ENCODE measurements at regions not wholly inside any gene's neighbourhood (a gene's known extent, or its start where the extent isn't known, plus 50 kb on each side); places are given as distances from the start of the nearest gene placed in this dataset.
"Not testable (repeated sequence)": the region's sequence is repeated elsewhere in the genome, so short reads cannot be mapped to it uniquely, and the experiment has no call there.

DNA sequence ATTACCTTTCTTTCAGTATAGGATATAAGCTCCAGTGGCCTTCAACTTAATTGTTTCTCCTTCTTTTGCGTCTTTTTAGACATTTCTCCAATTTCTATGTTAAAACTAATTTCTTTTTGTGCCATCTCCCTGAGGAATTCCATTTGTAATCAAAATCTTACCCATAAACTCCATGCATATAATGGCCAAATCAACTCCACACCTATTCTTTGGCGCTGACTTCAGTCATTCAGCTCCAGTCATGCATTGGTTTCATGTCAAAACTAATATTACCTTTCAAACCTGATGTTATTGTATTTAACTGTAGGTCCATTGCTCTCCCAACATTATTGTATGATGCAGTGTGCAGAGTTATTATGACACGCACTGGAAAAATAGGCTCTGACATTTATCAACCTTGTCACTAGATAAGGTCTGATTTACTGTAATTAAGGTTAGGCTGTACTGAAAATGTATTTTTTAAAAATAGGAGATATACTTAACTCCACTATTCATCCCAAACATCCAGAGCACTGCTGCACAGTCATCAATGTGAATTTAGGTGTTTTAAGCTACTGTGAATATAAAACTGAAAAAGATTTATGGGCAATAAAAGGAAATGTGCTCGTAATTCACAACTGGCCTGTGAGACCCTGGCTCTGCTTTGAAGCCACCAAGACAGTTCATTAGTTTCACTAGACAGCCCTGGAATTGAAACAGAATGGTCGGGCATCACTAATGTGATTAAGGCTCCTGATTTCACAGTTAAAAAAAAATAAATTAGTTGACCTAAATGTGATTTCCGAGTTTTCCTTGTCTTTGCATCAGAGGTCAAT is 180.6 kb upstream of the GRIA4 start:
- no peak for DNase-seq

DNA sequence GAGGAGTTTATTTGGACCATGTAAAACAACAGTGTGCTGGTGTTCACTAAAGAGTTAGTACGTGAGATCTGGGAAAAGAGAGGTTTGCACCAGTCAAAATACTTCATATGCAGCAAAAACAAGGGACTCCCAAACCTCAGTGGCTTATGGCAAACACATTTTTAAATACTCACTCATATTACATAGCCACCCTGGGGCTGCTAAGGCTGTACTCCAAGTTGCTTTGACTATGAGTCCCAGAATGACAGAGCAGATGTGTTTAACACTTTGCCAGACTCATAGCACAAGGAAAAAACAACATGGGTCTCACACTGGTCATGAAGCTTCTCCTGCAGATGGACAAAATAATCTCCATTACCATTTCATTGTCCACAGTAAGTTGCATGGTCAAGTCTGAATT is 202.8 kb upstream of the GRIA4 start:
- no peak for DNase-seq

DNA sequence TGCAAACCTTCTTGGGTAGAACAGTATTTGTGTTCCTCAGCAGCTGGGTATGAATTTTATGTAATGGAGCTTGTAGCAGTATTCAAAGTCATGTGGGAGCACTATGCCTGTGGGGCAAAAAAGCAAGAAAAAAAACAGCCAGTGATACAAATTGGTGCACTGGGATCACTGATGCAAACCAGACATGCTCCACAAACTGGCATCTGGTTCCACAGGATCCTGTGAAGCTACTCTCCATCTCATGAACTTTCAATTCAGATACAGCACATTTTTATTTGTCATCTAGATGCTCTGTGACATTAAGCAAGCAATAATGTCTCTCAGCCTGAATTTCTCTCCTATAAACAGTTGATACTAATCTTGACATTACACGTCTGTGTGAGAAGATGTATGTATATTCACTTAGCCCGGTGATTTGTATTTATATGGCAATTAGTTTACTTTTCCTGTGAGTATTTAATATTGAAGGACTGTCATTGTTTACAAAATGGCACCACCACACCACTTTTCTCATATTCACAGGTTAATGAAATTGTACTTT is 208.5 kb upstream of the GRIA4 start:
- DNase-seq, result no peak

DNA sequence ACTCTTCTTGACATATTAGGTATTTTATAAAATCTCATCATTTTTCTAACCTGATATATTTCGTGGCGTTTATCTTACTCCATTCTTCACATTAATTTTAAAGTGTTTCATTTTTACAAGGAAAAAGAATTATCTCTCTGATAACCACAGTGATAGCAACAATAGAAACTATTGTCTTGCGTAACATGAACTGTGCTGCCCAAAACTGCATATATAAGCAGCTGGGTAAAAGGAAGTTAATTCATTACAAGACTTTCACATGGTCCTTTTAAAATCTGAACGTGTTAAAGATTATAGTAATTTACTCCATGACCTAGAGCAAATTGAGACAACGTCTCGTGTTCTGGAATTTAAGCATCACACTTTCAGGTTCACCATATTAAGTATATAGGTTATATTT is 210.4 kb upstream of the GRIA4 start:
- DNase-seq, result no peak

DNA sequence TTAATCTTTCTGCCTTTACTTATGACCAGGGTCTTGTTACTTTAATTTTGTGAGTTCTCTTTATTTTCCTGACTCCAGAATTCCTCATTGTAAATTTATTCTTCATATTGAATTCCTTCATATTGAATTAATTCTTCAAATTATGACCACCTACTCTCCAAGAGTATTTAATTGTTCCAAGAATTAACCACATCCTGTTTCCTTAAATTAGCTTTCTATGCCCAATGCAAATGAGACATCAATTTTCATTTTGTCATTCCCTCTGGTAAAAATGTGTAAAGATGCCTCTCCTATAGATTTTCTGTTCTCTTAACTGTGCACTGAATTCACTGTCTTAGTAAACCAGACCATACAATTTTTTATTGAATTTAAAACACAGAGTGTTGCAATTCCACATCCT is 211.2 kb upstream of the GRIA4 start:
- DNase-seq, result no peak

DNA sequence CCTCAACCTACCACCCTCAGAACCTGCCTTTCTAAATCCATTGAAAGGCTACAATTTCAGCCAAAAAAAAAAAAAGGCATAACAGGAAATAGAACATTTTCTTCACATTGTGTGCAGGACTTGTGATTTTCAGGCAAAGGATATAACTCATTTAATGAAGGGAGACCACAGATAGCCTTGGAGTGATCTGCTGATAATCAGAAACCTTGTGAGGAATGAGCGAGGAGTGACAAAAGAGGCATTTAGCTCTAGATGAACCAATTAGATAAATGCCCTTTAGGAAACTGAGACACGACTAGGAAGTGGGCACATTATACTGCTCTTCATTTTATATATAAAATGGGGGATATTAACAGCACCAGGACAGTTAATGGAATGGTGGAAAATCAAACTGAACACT is 216.5 kb upstream of the GRIA4 start:
- no peak for DNase-seq

DNA sequence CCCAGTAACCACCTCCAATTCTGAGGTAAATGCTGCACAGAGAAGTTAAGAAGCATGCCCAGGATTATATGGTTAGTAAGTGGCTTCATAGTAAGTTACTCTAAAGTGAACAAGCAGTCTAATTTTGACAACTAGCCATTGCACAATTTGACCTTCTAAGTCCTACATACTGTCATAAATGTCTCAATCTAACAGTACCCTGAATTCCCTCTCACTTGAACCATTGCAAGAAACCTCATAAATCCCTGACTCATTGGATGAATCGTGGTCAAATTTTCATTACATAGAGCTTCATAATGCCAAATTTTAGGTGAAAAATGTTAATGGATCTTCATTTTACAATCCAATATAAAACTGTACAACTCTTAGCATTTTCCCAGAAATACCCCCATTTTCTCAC is 217.3 kb upstream of the GRIA4 start:
- DNase-seq, result no peak

DNA sequence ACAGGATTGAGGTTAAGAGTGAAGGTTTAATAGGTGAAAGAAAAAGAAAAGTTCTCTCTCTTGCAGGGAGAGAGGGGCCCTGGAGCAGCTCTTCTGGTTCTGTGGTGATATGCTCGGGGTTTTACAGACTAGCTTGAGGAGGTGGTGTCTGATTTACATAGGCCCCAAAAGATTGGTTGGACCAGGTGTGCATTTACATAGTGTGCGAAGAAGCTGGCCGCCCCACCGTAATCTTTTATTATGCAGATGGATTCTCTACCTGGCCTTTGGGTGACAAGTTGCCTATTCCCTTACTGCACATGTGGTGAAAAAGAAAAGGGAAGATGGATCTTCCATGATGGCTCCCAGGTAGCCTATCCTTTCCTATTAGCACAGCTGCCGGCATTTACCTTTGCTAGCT is 219.9 kb upstream of the GRIA4 start:
- DNase-seq, result no peak

DNA sequence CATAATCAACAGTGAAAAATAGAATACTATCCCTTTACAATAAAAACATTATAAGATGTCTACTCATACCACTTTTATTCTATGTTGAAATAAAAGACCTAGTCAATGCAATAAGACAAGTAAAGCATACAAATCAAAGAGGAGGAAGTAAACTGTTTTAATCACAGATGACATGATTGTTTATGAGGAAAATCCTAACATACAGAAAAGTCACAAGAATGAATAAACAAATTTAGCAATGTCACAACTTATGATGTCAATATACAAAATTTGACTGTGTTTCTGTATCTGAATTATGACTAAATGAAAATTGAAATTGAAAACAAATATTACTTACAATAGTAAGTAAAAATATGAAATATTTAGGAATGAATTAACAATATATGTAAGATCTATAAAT is 221.9 kb upstream of the GRIA4 start:
- no peak for DNase-seq

DNA sequence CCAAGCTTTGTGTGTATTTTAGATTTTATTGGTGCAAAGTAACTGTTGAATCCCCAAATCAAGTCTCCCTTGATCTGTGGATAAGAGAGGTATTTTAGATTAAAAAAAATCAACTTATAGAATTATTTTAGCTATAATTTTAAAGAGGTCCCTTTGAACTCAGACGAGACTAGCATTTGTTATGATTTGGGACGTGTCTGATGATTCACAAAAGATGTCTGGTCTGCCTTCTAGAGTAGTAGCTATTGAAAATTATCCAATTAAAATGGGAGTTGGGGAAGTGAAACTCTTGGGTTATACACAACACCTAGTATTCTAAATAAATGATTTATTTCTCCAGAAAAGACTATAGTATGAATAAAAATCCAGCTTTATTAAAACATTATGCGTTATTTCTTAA is 227.9 kb upstream of the GRIA4 start:
- DNase-seq, result no peak

DNA sequence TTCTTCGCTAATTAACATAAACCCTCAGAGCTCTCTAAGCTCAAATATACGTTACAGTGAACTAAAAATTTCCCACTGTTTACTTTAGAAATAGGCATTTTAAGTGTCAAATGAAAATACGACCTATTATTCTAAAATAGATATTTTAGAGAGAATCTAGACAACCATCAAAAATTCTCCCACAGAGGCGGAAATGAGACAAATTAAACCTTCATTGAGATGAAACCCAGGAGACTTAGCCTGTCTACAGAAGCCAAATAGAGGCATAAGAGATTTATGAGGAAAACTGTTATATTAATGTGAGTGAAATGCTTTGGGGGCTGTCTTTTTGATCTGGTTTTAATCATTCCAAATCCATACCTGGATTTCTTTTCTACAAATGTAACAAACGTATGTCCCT is 232.0 kb upstream of the GRIA4 start:
- DNase-seq, result no peak

DNA sequence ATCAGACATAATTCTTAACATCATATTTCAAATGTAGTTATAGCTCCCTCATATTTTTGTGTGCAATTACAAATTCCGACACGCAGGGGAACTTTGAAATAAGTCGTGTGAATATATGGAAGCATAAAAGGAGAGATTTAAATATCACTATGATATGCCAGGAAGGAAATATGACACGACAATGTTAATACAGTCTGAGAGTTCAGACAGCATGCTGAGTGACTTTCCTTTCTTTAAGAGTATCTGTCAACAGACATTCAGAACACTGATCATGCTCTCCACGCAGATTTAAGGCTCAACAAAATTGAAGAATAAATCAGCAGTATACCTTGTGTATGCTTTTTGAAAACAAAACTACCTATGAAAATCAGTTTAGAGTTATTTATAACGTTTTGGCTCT is 232.6 kb upstream of the CARD18 start:
- DNase-seq, result no peak

DNA sequence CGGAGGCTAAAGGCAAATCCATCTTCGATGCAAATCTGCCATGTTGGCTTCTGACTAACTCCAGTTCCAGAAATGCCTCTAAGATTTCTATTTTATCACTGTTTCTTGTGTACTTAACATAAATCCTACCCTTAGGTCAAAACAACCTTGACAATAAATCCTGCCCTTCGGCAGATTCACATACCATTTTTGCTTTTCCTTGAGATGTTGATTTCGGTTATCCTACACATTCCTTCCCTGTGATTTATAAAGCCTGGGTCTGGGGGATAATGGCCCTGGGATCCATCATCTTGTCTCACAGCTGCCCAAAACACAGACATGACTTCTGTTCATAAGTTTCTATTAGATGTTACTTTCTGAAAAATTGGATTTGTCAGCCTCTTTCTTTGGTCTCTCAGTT is 231.7 kb upstream of the CARD18 start:
- DNase-seq, result no peak

DNA sequence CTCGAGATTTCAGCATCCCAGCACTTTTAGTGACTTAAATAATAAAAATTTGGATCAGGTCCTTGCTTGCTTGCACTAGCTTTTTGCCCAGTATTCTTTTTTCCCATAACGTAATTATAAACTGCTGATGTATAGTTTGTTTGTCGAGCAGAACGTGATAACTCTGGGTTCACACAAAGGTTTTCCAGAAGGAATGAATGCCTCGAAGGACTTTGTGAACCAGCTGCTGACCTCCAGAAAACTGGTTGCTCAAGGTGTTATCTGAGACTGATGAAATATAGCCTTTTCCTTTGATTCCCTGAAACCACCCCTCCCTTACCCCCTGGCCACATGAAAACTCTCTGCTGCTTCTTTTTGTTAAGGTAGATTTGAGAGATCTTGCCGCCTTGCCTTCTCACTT is 229.1 kb upstream of the CARD18 start:
- no peak for DNase-seq

DNA sequence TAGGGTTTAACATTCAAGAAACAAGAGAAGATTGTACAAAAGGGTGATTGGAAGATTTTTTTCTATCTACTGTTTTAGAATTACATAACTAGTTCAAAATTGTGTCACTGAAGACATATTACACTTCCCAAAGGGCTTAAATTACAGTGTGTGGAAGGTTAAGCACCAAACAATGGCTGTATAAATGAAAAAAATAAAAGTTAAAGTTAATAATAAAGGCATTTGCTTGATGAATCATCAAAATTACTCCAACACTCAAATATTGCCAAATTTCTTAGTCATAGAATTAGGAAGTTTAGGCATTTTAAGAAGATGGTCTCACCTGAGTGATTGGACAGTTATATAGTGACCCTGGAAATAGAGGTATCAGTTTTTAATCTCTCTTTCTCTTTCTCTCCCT is 227.6 kb upstream of the CARD18 start:
- DNase-seq, result no peak

DNA sequence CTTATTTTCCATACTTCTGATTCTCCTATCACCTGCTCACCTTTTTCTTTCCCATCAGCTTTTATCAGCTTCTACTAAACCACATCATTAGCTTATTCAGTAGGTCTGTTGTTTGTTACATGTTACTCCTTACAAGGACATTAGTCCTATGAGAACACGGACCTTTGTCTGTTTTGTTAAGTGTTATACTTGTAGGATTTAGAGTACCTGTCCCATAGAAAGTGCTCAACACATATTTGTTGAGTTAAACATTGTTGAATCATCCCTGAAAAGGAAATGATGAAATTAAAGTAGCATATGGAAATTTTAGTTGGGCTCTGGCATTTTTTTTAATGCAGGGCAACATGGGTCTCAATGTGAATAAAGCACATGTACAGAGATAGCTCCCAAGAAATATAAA is 222.1 kb upstream of the CARD18 start:
- DNase-seq, result no peak

DNA sequence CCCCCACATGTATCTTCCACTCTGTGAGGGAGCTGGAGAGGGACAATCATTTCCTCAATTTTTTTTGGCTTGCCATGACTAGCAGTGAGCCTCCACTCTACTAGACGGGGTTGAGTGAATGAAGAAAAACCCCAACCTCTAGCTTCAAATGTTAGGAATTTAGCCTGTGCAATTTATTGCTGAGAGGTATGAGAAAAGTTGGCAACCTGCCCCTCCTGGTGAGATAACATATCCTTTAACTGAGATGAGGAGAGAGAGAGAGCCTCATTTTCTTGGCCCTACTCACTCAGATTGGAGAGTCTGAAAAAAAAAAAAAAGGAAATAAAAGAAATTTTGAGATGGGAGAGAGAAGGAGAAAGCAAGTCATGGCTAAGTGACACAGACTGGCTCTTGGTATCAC is 218.2 kb upstream of the CARD18 start:
- no peak for DNase-seq

DNA sequence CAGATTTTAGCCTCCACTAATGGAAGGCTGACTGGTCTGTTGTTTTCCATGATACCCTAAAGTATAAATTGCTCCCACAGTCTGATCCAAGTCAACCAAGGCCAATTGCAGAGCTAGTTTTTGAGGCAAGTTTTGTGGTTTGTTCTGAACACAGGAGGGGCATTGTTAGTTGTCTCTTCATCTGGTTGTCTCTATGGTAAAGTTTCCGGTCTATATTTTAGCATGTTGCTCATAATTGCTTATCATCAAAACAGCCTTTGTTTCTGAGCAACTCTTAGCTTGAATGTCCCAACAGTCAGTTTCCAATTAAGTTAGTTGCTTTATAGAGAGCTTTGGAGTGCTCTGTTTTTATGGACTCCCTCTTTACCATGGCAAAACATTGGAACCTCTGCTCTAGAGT is 217.6 kb upstream of the CARD18 start:
- no peak for DNase-seq

DNA sequence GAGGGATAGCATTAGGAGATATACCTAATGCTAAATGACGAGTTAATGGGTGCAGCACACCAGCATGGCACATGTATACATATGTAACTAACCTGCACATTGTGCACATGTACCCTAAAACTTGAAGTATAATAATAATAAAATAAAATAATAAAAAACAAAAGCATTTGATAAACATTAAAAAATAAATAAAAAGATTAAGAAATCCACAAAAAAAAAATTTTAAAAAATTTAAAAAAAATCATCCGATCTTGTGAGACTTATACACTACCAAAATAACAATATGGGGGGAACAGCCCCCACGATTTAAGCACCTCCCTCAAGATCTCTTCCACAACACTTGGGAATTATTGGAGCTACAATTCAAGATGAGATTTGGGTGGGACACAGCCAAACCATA is 210.3 kb upstream of the CARD18 start:
- not testable (repeated sequence) for DNase-seq

DNA sequence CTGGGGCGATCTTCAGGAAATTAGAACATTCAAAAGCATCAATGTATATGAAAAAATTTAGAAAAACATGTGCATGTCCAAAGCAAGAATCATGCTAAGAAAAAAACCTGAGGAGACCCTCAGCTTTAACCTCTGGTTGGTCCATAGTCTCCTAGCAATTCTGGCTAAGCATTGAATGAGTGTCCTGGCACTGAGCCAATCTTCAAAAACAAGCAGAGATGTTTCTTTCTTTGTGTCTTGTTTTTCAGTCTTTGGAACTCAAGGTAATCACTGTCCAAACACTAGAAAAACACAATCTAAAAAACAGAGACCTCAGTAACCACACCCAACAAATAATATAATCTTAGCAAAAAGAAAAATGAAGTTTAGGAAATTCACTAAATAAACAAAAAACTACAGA is 205.4 kb upstream of the CARD18 start:
- DNase-seq, result peak; percentile 6

DNA sequence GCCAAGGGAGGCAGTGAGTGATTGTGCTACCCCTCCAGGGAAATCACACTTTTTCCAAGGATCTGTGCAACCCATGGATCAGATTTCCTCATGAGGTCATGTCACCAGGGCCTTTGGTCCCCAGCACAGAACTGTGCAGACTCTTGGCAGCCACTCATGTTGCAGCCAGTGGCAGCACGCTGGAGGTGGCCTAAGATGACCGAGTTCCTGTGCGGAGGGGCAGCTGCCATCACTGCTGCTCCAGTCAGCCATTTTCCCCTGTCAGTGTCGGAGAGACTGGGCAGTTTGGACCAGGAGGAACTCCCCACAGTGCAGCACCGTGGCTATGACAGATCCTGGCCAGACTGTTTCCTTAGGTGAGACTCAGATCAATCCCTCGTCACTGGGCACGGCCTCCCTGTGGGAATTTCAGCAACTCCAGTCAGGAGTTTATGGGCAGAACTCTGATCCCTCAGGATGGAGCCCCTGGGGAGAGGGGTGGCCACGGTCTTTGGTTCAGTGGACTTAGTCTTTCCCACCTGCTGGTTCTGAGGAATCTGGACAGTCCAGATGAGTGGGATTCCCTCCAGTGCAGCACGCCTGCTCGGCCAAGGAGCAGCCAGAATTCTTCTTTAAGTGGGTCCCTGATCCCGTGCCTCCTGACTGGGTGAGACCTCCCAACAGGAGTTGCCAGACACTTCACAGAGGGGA is 194.6 kb upstream of the CARD18 start:
- DNase-seq, result no peak

DNA sequence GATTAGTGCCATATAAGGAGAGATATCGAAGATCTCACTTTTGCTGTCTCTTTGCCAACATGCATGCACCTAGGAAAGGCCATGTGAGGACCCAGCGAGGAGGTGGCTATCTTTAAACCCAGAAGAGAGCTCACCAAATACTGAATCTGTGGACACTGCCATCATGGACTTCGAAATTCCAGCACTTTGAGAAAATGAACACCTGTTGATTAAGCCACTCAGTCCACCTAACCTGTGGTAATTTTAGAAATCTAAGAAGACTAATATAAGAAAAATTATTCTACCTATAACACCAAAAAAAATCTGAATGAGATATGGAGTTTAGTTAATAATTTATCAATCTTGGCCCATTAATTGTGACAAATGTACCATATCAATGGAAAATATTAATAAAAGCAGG is 193.6 kb upstream of the CARD18 start:
- DNase-seq, result no peak

DNA sequence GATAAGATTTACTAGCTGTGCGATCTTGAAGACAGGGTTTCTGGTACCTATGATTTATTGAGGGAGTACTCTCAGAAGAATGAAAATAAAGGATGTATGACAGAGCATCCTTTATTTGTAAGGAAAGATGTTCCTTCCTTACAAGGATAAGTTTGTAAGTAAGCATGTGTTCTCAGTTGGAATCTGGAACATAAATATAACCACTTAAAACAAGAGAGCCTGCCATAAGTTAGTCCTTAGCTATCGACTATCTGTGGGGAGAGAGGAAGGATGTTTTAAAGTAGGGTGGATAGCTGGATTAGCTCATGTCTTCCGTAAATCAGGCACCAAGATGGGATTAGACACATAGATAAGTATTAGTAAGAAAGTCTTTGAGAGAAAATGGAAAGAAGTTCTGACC is 192.6 kb upstream of the CARD18 start:
- DNase-seq, result no peak

DNA sequence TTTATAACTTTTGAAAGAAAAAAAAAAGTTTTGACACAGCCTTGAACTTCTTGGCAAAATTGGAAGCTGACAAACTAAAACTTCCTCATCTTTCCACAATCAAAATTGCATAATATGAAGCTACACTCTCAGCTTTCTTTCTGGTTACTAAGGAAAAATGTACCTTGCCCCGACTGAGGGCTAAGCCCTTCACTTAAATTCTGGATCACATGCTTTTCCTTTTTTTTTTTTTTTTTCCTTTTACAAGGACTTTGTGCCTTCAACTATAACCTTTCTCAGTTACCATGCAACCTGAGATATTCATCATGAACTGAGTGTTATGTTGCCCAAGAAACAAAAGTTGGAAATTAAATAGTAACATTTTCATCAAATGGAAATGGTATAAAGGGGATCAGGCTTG is 188.5 kb upstream of the CARD18 start:
- no peak for DNase-seq

DNA sequence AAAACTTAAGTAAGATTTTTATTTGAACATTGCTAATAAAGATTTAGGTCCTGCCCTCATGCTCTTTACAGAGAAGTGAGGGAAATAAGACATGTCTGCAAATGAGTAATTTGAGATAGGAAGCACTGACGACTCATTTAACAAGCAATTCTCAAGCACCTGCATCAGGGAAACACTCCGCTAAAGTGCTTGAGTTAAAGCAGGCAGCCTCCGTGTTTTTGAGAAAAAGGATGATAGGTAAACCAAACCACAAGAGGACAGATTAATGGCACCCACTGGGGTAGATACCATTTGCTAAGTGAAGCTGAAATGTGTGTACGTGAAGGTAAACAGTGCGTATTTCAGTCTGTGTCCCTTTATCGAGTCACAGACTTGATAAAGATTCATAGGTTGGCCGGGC is 184.6 kb upstream of the CARD18 start:
- DNase-seq, result no peak

All from NCI-H1105 (cell line).